ENCODE measurements at regions not wholly inside any gene's neighbourhood (a gene's known extent, or its start where the extent isn't known, plus 50 kb on each side); places are given as distances from the start of the nearest gene placed in this dataset.

GRCh38 chr1:238135708-238136664, 245.3 kb upstream of the ZP4 start:
- Histone ChIP-seq H2AFZ (ENCODE audit: low read depth, low read length) (no peak overlapping the region), H3K9me1 (replicated peaks; ENCODE audit: control insufficient read depth, extremely low read depth, insufficient read depth, low read length) (no peaks in the 10 kb centered on the region), H3K4me1 (ENCODE audit: control insufficient read depth, extremely low read depth, insufficient read depth, low read length) (no peaks in the 10 kb centered on the region), H3K36me3 (ENCODE audit: control insufficient read depth in 2 of 2, extremely low read depth in 1 of 2, insufficient read depth in 2 of 2, low read length in 2 of 2) (no peaks in the 10 kb centered on the region), H3K4me2 (ENCODE audit: insufficient read depth, low read length) (no peak overlapping the region), H3K9ac (replicated peaks; ENCODE audit: extremely low read depth, insufficient read depth, low read length) (no peak overlapping the region), H4K20me1 (replicated peaks; ENCODE audit: control insufficient read depth, extremely low read depth, insufficient read depth, low read length) (no peaks in the 10 kb centered on the region), H3K27me3 (ENCODE audit: control insufficient read depth in 2 of 2, insufficient read depth in 2 of 2, low read length in 2 of 2) (no peaks in the 10 kb centered on the region), H3K27ac (ENCODE audit: insufficient read depth, low read depth, low read length) (no peak overlapping the region), H3K9me3 (replicated peaks; ENCODE audit: control insufficient read depth, insufficient read depth, low read length) (peaks cover 5% of the 10 kb centered on the region), H3K4me3 (replicated peaks in 1 of 3; ENCODE audit: insufficient read depth in 1 of 3, low read depth in 1 of 3, low read length in 3 of 3) (no peak overlapping the region), H3K79me2 (ENCODE audit: control insufficient read depth, insufficient read depth, low read length) (no peaks in the 10 kb centered on the region)
- no TSS peak for BruUV-seq (replicated peaks)
- FAIRE-seq (no peak), DNase-seq (ENCODE audit: low read depth, low spot score) (no peak)
- TF ChIP-seq POLR2AphosphoS5 (IDR thresholded peaks at IDR 0.05; ENCODE audit: insufficient read depth, low read depth, low read length) (no peak), GATA2 (IDR thresholded peaks at IDR 0.05; ENCODE audit: insufficient read depth, insufficient read length, low read depth, low read length) (no peak), JUN (IDR thresholded peaks at IDR 0.05; ENCODE audit: borderline replicate concordance, insufficient read depth, insufficient read length, low read depth) (no peak), EZH2 (IDR thresholded peaks at IDR 0.05; ENCODE audit: borderline replicate concordance, low read depth, low read length, severe bottlenecking) (no peak), POLR2A (IDR thresholded peaks at IDR 0.05; ENCODE audit: low read depth, low read length) (no peak), MYC (IDR thresholded peaks at IDR 0.05; ENCODE audit: low read depth, low read length) (no peak), FOS (IDR thresholded peaks at IDR 0.05; ENCODE audit: borderline replicate concordance, insufficient read depth, low read length) (no peak), MAX (IDR thresholded peaks at IDR 0.05; ENCODE audit: insufficient read depth, insufficient read length) (no peak)
- TF ChIP-seq, protein P1, sequence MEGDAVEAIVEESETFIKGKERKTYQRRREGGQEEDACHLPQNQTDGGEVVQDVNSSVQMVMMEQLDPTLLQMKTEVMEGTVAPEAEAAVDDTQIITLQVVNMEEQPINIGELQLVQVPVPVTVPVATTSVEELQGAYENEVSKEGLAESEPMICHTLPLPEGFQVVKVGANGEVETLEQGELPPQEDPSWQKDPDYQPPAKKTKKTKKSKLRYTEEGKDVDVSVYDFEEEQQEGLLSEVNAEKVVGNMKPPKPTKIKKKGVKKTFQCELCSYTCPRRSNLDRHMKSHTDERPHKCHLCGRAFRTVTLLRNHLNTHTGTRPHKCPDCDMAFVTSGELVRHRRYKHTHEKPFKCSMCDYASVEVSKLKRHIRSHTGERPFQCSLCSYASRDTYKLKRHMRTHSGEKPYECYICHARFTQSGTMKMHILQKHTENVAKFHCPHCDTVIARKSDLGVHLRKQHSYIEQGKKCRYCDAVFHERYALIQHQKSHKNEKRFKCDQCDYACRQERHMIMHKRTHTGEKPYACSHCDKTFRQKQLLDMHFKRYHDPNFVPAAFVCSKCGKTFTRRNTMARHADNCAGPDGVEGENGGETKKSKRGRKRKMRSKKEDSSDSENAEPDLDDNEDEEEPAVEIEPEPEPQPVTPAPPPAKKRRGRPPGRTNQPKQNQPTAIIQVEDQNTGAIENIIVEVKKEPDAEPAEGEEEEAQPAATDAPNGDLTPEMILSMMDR (IDR thresholded peaks at IDR 0.05; ENCODE audit: extremely low read depth in 1 of 2, insufficient read depth in 1 of 2, low read depth in 1 of 2, low read length in 2 of 2): no peak
- CTCF ChIA-PET: no interaction called here
- dilution Hi-C loops (cut with MboI; ENCODE audit: extremely low pct_ligation_motif_present, low sequenced_read_pairs): no loop called here
- POLR2A ChIA-PET: no interaction called here
- intact Hi-C loops (cut with micrococcal nuclease): no loop called here

All from endothelial cell of umbilical vein (primary cell).